Spleen (tissue), 11 donors: ENCODE measurements at regions not wholly inside any gene's neighbourhood (a gene's known extent, or its start where the extent isn't known, plus 50 kb on each side); places are given as distances from the start of the nearest gene placed in this dataset.

Experiments used
- DNase-seq: peaks from one replicate; pipeline ENCODE4 v3.0.0-alpha.2; 2020
- H3K27ac ChIP-seq, 8 donors: fragments of 200-600 bp; sonication (generic) in 7 of 8; 1 replicate in 4 of 8; 2 replicates in 4 of 8; pipeline versions ENCODE4 v1.5.0 to v1.8.0; 2016 to 2021; ENCODE audit warnings: inconsistent platforms in 4 of 8, mild to moderate bottlenecking in 4 of 8, moderate library complexity in 1 of 8
- H3K27me3 ChIP-seq, 7 donors: fragments of 200-600 bp; sonication (generic) in 6 of 7; replicated peaks in 1 of 7; 1 replicate in 4 of 7; 2 replicates in 3 of 7; pipeline versions ENCODE4 v1.5.0 to v1.8.0; 2016 to 2021; ENCODE audit warnings: inconsistent platforms in 3 of 7, mild to moderate bottlenecking in 1 of 7
- H3K36me3 ChIP-seq, 6 donors: fragments of 200-600 bp; sonication (generic) in 5 of 6; 1 replicate in 4 of 6; 2 replicates in 2 of 6; pipeline versions ENCODE4 v1.5.0 to v1.8.0; 2016 to 2021; ENCODE audit warnings: inconsistent platforms in 2 of 6
- H3K4me1 ChIP-seq, 6 donors: fragments of 200-600 bp; sonication (generic) in 5 of 6; 1 replicate in 3 of 6; 2 replicates in 3 of 6; pipeline versions ENCODE4 v1.5.0 to v1.8.0; 2016 to 2021; ENCODE audit warnings: inconsistent platforms in 3 of 6
- H3K4me3 ChIP-seq, 8 donors: fragments of 200-600 bp; sonication (generic) in 7 of 8; 1 replicate in 4 of 8; 2 replicates in 4 of 8; pipeline versions ENCODE4 v1.5.0 to v1.8.0; 2016 to 2021; ENCODE audit warnings: inconsistent platforms in 4 of 8, mild to moderate bottlenecking in 4 of 8, moderate library complexity in 2 of 8
- H3K9me3 ChIP-seq, 8 donors: fragments of 200-600 bp; sonication (generic) in 7 of 8; 1 replicate in 4 of 8; 2 replicates in 4 of 8; pipeline versions ENCODE4 v1.5.0 to v1.8.0; 2016 to 2021; ENCODE audit warnings: inconsistent platforms in 4 of 8
- POLR2A ChIP-seq, 3 donors: fragments of 450-650 bp; IDR thresholded peaks; one replicate each; pipeline ENCODE4 v1.5.1; 2017; ENCODE audit warnings: antibody characterized with exemption in 3 of 3, mild to moderate bottlenecking in 1 of 3
- POLR2AphosphoS5 ChIP-seq, 3 donors: sonication (generic); formaldehyde crosslinking; IDR thresholded peaks; one replicate each; pipeline ENCODE4 v1.5.1; 2017; ENCODE audit warnings: antibody characterized with exemption in 3 of 3
- WGBS, 5 donors: extraction: QIAGEN DNeasy Blood & Tissue Kit in 3 of 5; methylation state at CpG; one replicate each; pipeline versions ENCODE4 v1.1.5 to v1.1.7; 2013 to 2018; 5-methylcytosine and 5-hydroxymethylcytosine counted together
- intact Hi-C: fragments of 100-400 bp; cut with DNase I; formaldehyde crosslinking; loops from one replicate; pipeline ENCODE4 v1.15.0; 2023; ENCODE audit warnings: low total_unique reads
- TF ChIP-seq, protein P1 (sequence below), 11 experiments: fragments of 200-600 bp in 7 of 11; fragments of 450-650 bp in 4 of 11; sonication (generic) in 4 of 11; IDR thresholded peaks in 8 of 11; conservative IDR thresholded peaks in 3 of 11; 1 replicate in 7 of 11; 2 replicates in 4 of 11; pipeline versions ENCODE4 v1.4.0 to v1.8.0; 2016 to 2021; ENCODE audit warnings: antibody characterized with exemption in 11 of 11, inconsistent platforms in 4 of 11, mild to moderate bottlenecking in 1 of 11
- donor health status: healthy with polysubstance abuse.
- donor health status: DM: no; HTN: no; CAD: no; lungs with moderate emphysema.
- donor health status: DM: no; HTN: no; CAD: no.
- donor health status: Bipolar disorder and iron deficiency.
- donor health status: healthy.
- donor health status: DM: no; HTN: no; CAD: no.
- donor health status: DM: yes; HTN: yes; CAD: no.

DNA sequence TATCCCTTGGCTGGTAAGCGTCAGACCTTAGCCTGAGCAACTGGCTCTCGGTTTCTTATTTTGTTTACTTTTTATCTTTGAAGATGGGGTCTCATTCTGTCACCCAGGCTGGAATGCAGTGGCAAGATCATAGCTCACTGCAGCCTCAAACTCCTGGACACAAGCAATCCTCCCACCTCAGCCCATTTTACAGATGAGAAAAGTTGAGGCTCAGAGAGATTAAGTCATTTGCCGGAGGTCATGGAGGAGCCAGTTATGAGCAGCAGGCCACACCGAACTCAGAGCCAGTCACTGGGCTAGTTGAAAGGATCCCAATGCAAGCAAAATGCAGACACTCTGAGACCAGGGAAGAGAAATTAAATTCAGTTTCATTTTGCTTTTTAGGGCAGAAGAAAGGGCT, 293.6 kb downstream of the SHQ1 start:
- intact Hi-C loops: no loop called here
- no peak for DNase-seq
- Histone ChIP-seq H3K36me3 (no peaks in the 10 kb centered on the region), H3K27ac (no peak overlapping the region), H3K9me3 (peaks cover 0 to 12% (median 0%) of the 10 kb centered on the region in 8 donors), H3K27me3 (no peaks in the 10 kb centered on the region), H3K4me1 (peaks cover 0 to 32% (median 6%) of the 10 kb centered on the region in 6 donors), H3K4me3 (no peak overlapping the region)
- TF ChIP-seq POLR2AphosphoS5 (IDR thresholded peaks at IDR 0.05): no peak
- no peak for TF ChIP-seq POLR2A (IDR thresholded peaks at IDR 0.05)
- 91 to 97% (median 96%) methylated on average over 4 of the region's 4 CpGs for WGBS, 5 donors

DNA sequence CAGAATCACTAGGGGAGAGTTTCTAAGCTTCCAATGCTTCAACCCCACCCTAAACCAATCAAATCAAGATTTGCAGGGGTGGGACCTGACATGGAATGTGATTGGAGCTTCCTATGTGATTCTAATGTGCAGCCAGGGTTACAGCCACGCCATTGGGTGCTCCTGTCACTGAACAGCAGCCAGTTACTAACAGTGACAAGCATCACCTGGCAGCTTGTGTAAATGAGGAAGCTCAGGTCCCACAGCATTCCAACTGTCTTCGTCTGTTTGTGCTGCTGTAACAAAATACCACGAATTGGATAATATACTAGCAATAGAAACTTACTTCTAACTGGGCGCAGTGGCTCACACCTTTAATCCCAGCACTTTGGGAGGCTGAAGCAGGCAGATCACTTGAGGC, 294.9 kb downstream of the SHQ1 start:
- intact Hi-C loops: no loop called here
- H3K9me3 ChIP-seq: peaks cover 0 to 12% (median 0%) of the 10 kb centered on the region in 8 donors
- H3K4me1 ChIP-seq: peaks cover 0 to 28% (median 11%) of the 10 kb centered on the region in 6 donors
- H3K27ac ChIP-seq: no peak overlapping the region
- no peaks in the 10 kb centered on the region for H3K27me3 ChIP-seq
- H3K4me3 ChIP-seq: no peak overlapping the region
- TF ChIP-seq, protein P1, sequence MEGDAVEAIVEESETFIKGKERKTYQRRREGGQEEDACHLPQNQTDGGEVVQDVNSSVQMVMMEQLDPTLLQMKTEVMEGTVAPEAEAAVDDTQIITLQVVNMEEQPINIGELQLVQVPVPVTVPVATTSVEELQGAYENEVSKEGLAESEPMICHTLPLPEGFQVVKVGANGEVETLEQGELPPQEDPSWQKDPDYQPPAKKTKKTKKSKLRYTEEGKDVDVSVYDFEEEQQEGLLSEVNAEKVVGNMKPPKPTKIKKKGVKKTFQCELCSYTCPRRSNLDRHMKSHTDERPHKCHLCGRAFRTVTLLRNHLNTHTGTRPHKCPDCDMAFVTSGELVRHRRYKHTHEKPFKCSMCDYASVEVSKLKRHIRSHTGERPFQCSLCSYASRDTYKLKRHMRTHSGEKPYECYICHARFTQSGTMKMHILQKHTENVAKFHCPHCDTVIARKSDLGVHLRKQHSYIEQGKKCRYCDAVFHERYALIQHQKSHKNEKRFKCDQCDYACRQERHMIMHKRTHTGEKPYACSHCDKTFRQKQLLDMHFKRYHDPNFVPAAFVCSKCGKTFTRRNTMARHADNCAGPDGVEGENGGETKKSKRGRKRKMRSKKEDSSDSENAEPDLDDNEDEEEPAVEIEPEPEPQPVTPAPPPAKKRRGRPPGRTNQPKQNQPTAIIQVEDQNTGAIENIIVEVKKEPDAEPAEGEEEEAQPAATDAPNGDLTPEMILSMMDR (IDR thresholded peaks at IDR 0.05 in 8 of 11, conservative IDR thresholded peaks at IDR 0.05 in 3 of 11): no peak
- TF ChIP-seq POLR2A (IDR thresholded peaks at IDR 0.05) (no peak), POLR2AphosphoS5 (IDR thresholded peaks at IDR 0.05) (no peak)
- no peaks in the 10 kb centered on the region for H3K36me3 ChIP-seq
- no peak for DNase-seq
- WGBS, 5 donors: 56 to 75% (median 65%) methylated on average over 3 to 4 of the region's 4 CpGs

DNA sequence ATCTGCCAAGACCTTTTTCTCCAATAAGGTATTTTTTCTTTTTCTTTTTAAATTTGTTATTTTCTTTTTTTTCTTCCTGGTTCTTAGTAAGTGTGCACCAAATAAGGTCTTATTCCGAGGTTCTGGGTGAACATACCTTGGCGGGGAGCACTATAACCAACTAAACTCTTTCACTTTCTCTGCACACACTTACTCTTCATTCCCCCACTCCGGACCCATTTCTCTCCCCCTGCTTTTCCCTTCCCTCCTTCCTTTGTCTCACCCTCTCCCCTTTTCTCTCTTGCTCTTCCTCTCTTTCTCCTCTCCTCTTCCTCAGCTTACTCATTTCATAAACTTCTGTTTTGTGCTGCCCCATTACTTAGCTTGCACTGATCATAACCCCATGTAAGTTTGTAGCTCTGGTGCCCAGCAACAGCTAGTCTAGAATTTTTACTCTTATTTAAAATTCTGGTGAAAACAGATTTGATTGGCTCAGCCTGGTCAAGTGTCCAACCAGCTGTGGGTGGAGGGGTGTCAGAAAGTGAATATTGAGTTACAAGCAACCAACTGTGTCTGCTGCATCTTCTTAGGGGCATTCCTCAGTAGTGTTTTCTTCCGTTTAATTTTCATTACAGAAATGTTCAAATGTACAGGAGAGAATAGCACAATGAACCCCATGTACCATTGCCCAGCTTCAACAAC, 297.5 kb downstream of the SHQ1 start:
- no peak for DNase-seq
- Histone ChIP-seq H3K27me3 (no peaks in the 10 kb centered on the region), H3K27ac (peak overlapping the region in 2 of 8 donors; percentile 21 to 64), H3K4me1 (peaks cover 0 to 23% (median 11%) of the 10 kb centered on the region in 6 donors), H3K4me3 (no peak overlapping the region), H3K9me3 (no peaks in the 10 kb centered on the region), H3K36me3 (no peaks in the 10 kb centered on the region)
- TF ChIP-seq, protein P1 (IDR thresholded peaks at IDR 0.05 in 8 of 11, conservative IDR thresholded peaks at IDR 0.05 in 3 of 11): no peak
- TF ChIP-seq POLR2AphosphoS5 (IDR thresholded peaks at IDR 0.05): no peak
- no peak for TF ChIP-seq POLR2A (IDR thresholded peaks at IDR 0.05)
- intact Hi-C loops: no loop called here
- 85 to 95% (median 94%) methylated on average over 4 of the region's 4 CpGs for WGBS, 5 donors

DNA sequence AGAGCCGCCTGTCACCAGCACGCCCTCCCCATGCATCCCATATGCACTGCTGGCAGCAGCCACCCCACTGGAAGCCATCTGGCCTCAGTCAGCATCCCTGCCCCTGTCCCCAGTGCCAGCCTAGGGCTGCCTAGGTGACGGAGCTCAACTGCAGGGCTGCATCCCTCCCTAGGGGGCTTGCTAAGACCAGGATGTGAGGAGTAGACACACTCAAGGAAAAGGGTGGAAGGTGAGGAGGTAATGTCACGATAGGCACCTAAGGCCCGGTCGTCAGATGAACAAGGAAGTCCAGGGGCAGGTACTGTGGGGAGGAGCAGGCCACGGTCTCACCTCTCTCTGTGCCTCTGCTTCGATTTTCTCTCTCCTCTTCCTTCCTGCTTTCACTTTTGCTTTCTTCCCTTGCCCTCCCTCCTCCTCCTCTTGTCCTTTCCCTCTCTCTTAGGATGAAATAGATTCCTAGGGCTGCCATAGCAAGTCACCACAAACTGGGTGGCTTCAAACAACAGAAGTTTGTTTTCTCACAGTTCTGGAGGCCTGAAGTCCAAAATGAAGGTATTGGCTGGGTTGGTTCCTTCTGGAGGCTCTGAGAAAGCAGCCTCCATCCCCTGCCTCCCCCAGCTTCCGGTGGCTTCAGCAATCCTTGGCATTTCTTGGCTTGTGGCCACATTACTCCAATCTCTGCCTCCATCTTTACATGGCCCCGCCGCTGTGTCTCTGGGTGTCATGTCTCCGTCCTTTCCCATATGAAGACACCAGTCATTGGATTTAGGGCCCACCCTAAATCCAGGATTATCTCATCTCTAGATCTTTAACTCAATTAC, 298.3 kb downstream of the SHQ1 start:
- Histone ChIP-seq H3K4me3 (peak overlapping the region in 3 of 8 donors; percentile 12 to 47 (median 22)), H3K27ac (peak overlapping the region in 2 of 8 donors; percentile 21 to 64), H3K27me3 (no peaks in the 10 kb centered on the region), H3K9me3 (no peaks in the 10 kb centered on the region), H3K4me1 (peaks cover 0 to 23% (median 11%) of the 10 kb centered on the region in 6 donors), H3K36me3 (no peaks in the 10 kb centered on the region)
- DNase-seq: no peak
- WGBS, 5 donors: 62 to 68% (median 64%) methylated on average over 12 of the region's 12 CpGs
- TF ChIP-seq POLR2A (IDR thresholded peaks at IDR 0.05) (no peak), POLR2AphosphoS5 (IDR thresholded peaks at IDR 0.05) (no peak)
- TF ChIP-seq, protein P1 (IDR thresholded peaks at IDR 0.05 in 8 of 11, conservative IDR thresholded peaks at IDR 0.05 in 3 of 11): no peak
- intact Hi-C loops: no loop called here
